K562 (cell line): ENCODE measurements at regions not wholly inside any gene's neighbourhood (a gene's known extent, or its start where the extent isn't known, plus 50 kb on each side); places are given as distances from the start of the nearest gene placed in this dataset.

Experiments
- ATAC-seq: fragments of 200-7000 bp; cut with Tn5 transposase; 3 replicates; pipeline ENCODE4 v1.9.1; 2020; ENCODE audit warnings: moderate library complexity
- BruUV-seq: library from RNA; stranded (reverse); fragments of 400-500 nt; replicated peaks from 2 replicates; lab custom pipeline; 2021; lab: Mats Ljungman, UMichigan
- CTCF ChIA-PET: fragments of 300-600 bp; formaldehyde crosslinking; extraction: SDS; loops from one replicate; lab custom pipeline; 2021; ENCODE audit warnings: low intra/inter-chr PET ratio; lab: Yijun Ruan, JAX
- POLR2A ChIA-PET: fragments of 300-600, 350-650 bp; sonication (Branson Sonifier 250); formaldehyde crosslinking; extraction: SDS; loops from one replicate; lab custom pipeline; 2021; ENCODE audit warnings: antibody characterized with exemption, inconsistent platforms; lab: Yijun Ruan, JAX
- DNase-seq, 4 experiments: peaks; one replicate each; pipeline versions ENCODE4 v3.0.0 to v3.0.0-alpha.2; 2011 to 2018; ENCODE audit warnings: low spot score in 3 of 4, mixed read lengths in 3 of 4; ENCODE audit errors: extremely low read depth in 1 of 4
- FAIRE-seq: peaks from 2 replicates; lab custom pipeline; 2011; peaks lifted over from hg19 to GRCh38; lab: Jason Lieb, UNC
- H2AFZ ChIP-seq: 2 replicates; pipeline ENCODE4 v1.6.0; 2011; ENCODE audit warnings: low read depth, low read length, control low read depth, inconsistent platforms
- H3K27ac ChIP-seq: fragments of 200-600 bp; 3 replicates; pipeline ENCODE4 v1.8.0; 2011; ENCODE audit warnings: low read depth, mild to moderate bottlenecking, control low read depth, inconsistent platforms, low read length, moderate library complexity, mixed read lengths; ENCODE audit errors: extremely low read depth
- H3K27me3 ChIP-seq, 2 experiments: fragments of 300-600 bp in 1 of 2; 2 replicates in 1 of 2; 3 replicates in 1 of 2; pipeline versions ENCODE4 v1.6.0 to v1.8.0; 2011; ENCODE audit warnings: inconsistent platforms in 2 of 2, low read length in 2 of 2, mild to moderate bottlenecking in 1 of 2, mixed read lengths in 1 of 2, moderate library complexity in 1 of 2; ENCODE audit not compliant: control insufficient read depth in 2 of 2, insufficient read depth in 2 of 2
- H3K36me3 ChIP-seq: fragments of 300-600 bp; 3 replicates; pipeline ENCODE4 v1.8.0; 2011; ENCODE audit warnings: mild to moderate bottlenecking, low read length, inconsistent platforms; ENCODE audit not compliant: control insufficient read depth, insufficient read depth
- H3K4me1 ChIP-seq, 2 experiments: fragments of 200-600 bp in 1 of 2; replicated peaks in 1 of 2; 2 replicates in 1 of 2; 3 replicates in 1 of 2; pipeline versions ENCODE4 v1.5.1 to v1.8.0; 2011; ENCODE audit warnings: inconsistent platforms in 2 of 2, low read length in 2 of 2, mild to moderate bottlenecking in 1 of 2, mixed read lengths in 1 of 2, moderate library complexity in 1 of 2; ENCODE audit not compliant: control insufficient read depth in 2 of 2, insufficient read depth in 2 of 2
- H3K4me2 ChIP-seq: 2 replicates; pipeline ENCODE4 v1.6.1; 2011; ENCODE audit warnings: low read length, control low read depth, inconsistent platforms, mixed read lengths; ENCODE audit not compliant: insufficient read depth
- H3K4me3 ChIP-seq: fragments of 200-600 bp; sonication (generic), shearing (Covaris generic); 2 replicates; pipeline ENCODE4 v1.5.1; 2016; ENCODE audit warnings: control low read depth, inconsistent platforms
- H3K79me2 ChIP-seq: fragments of 200-600 bp; 3 replicates; pipeline ENCODE4 v1.8.0; 2011; ENCODE audit warnings: low read length, inconsistent platforms; ENCODE audit not compliant: control insufficient read depth, insufficient read depth
- H3K9ac ChIP-seq, 2 experiments: 2 replicates each; pipeline versions ENCODE4 v1.6.0 to v1.6.1; 2011; ENCODE audit warnings: low read depth in 2 of 2, low read length in 2 of 2, control low read depth in 1 of 2, inconsistent platforms in 1 of 2, mild to moderate bottlenecking in 1 of 2, mixed read lengths in 1 of 2; ENCODE audit not compliant: insufficient read depth in 1 of 2
- H3K9me1 ChIP-seq: one replicate; pipeline ENCODE4 v1.6.0; 2011; ENCODE audit warnings: inconsistent platforms, mild to moderate bottlenecking, low read length, moderate library complexity; ENCODE audit not compliant: control insufficient read depth, insufficient read depth
- H3K9me3 ChIP-seq: replicated peaks from 2 replicates; pipeline ENCODE4 v1.5.1; 2011; ENCODE audit warnings: low read depth, low read length, inconsistent platforms; ENCODE audit not compliant: control insufficient read depth, insufficient read depth
- H4K20me1 ChIP-seq: replicated peaks from 2 replicates; pipeline ENCODE4 v1.6.1; 2011; ENCODE audit warnings: low read length, inconsistent platforms, mixed read lengths; ENCODE audit not compliant: control insufficient read depth, insufficient read depth
- BRF1 ChIP-seq: IDR thresholded peaks from 3 replicates; pipeline ENCODE4 v1.6.1; 2011; ENCODE audit warnings: borderline replicate concordance, mild to moderate bottlenecking; ENCODE audit not compliant: insufficient read length; ENCODE audit errors: extremely low read depth
- CAMTA2 ChIP-seq: fragments of 250-450 bp; sonication (Bioruptor Pico); conservative IDR thresholded peaks from 2 replicates; pipeline ENCODE4 v1.5.1; 2022
- E4F1 ChIP-seq: fragments of 250-450 bp; sonication (Bioruptor Pico); IDR thresholded peaks from 2 replicates; pipeline ENCODE4 v1.5.0; 2021; ENCODE audit warnings: mild to moderate bottlenecking, borderline replicate concordance
- EHMT2 ChIP-seq: fragments of 450-650 bp; IDR thresholded peaks from 2 replicates; pipeline ENCODE4 v1.6.1; 2018; ENCODE audit warnings: antibody characterized with exemption
- GABPA ChIP-seq: fragments of 200-800 bp; sonication (Bioruptor generic); conservative IDR thresholded peaks from 2 replicates; pipeline ENCODE4 v1.6.1; 2016; ENCODE audit warnings: low read depth, missing genetic modification characterization, missing compliant biosample characterization
- KAT2B ChIP-seq: IDR thresholded peaks from one replicate; pipeline ENCODE4 v1.6.1; 2012; ENCODE audit warnings: low read depth, mild to moderate bottlenecking, control low read depth, inconsistent platforms, low read length, moderate library complexity
- MYBL2 ChIP-seq, 2 experiments: fragments of 450-650 bp in 1 of 2; sonication (generic) in 1 of 2; formaldehyde crosslinking in 1 of 2; IDR thresholded peaks; 2 replicates each; pipeline versions ENCODE4 v1.6.1 to v1.8.1; 2017 to 2022; ENCODE audit warnings: borderline replicate concordance in 1 of 2, inconsistent platforms in 1 of 2, low read depth in 1 of 2, mild to moderate bottlenecking in 1 of 2, missing genetic modification reagents in 1 of 2, moderate library complexity in 1 of 2
- NCOA2 ChIP-seq, 2 experiments: fragments of 450-650 bp; IDR thresholded peaks; 2 replicates each; pipeline ENCODE4 v1.6.1; 2018; ENCODE audit warnings: mild to moderate bottlenecking in 2 of 2, moderate library complexity in 1 of 2; ENCODE audit not compliant: partially characterized antibody in 2 of 2
- NR2C2 ChIP-seq, 2 experiments: fragments of 200-800 bp in 1 of 2; sonication (Bioruptor generic) in 1 of 2; sonication (generic) in 1 of 2; formaldehyde crosslinking in 1 of 2; IDR thresholded peaks; 2 replicates each; pipeline versions ENCODE4 v1.6.1 to v1.8.0; 2016 to 2022; ENCODE audit warnings: mild to moderate bottlenecking in 1 of 2, missing compliant biosample characterization in 1 of 2, missing genetic modification characterization in 1 of 2, missing genetic modification reagents in 1 of 2
- PURB ChIP-seq: sonication (generic); formaldehyde crosslinking; IDR thresholded peaks from 2 replicates; pipeline ENCODE4 v1.9.0; 2021; ENCODE audit warnings: low read depth, mild to moderate bottlenecking, missing genetic modification reagents
- SP2 ChIP-seq: IDR thresholded peaks from 2 replicates; pipeline ENCODE4 v1.6.1; 2011; ENCODE audit warnings: mild to moderate bottlenecking, low read depth, low read length, moderate library complexity; ENCODE audit not compliant: poor library complexity, severe bottlenecking; ENCODE audit errors: extremely low read depth
- TBL1XR1 ChIP-seq, 2 experiments: IDR thresholded peaks; 2 replicates each; pipeline ENCODE4 v1.6.1; 2012; ENCODE audit warnings: improper control_type of control experiment in 2 of 2, low read length in 2 of 2, mild to moderate bottlenecking in 1 of 2
- ZKSCAN8 ChIP-seq: fragments of 200-800 bp; sonication (Bioruptor generic); IDR thresholded peaks from 2 replicates; pipeline ENCODE4 v1.6.1; 2016; ENCODE audit warnings: missing genetic modification characterization, missing compliant biosample characterization
- ZNF184 ChIP-seq: sonication (generic); formaldehyde crosslinking; IDR thresholded peaks from 2 replicates; pipeline ENCODE4 v1.5.0; 2020; ENCODE audit warnings: missing genetic modification reagents
- WGBS: fragments of 100-300 bp; shearing (Covaris generic); methylation state at CpG from one replicate; pipeline ENCODE4 v1.1.6; 2016; ENCODE audit warnings: low coverage, mixed read lengths; ENCODE audit not compliant: insufficient coverage; ENCODE audit errors: missing lambda C conversion rate; 5-methylcytosine and 5-hydroxymethylcytosine counted together
- in situ Hi-C: fragments of 300-500 bp; cut with MboI; formaldehyde crosslinking; loops from 4 replicates; pipeline ENCODE4 v1.15.0; 2018; ENCODE audit warnings: inconsistent platforms, mixed read lengths
- intact Hi-C: fragments of 100-400 bp; cut with micrococcal nuclease; formaldehyde crosslinking; loops from 2 replicates; pipeline ENCODE4 v1.14.2; 2022
- TF ChIP-seq, protein P1 (sequence below): fragments of 150-350 bp; IDR thresholded peaks from 2 replicates; pipeline ENCODE4 v1.6.1; 2014; ENCODE audit warnings: low read depth, mild to moderate bottlenecking, low read length, borderline replicate concordance
- TF ChIP-seq, protein P2 (sequence below): sonication (generic); formaldehyde crosslinking; IDR thresholded peaks from 2 replicates; pipeline ENCODE4 v1.8.1; 2022; ENCODE audit warnings: missing genetic modification reagents

- ATAC-seq (no peak), FAIRE-seq (no peak), DNase-seq (no peak)
- no peak overlapping the region for H3K4me2 ChIP-seq
- BruUV-seq: no TSS peak
- H3K9me1 ChIP-seq: no peaks in the 10 kb centered on the region
- H3K9me3 ChIP-seq: no peaks in the 10 kb centered on the region
- no peak overlapping the region for H2AFZ ChIP-seq
- H3K79me2 ChIP-seq: no peaks in the 10 kb centered on the region
- WGBS: 3% methylated on average over 3 of the region's 3 CpGs
- no peak overlapping the region for H3K9ac ChIP-seq
- H3K27me3 ChIP-seq: no peaks in the 10 kb centered on the region
- in situ Hi-C loops: no loop called here
- H3K36me3 ChIP-seq: no peaks in the 10 kb centered on the region
- intact Hi-C loops: no loop called here
- H3K4me3 ChIP-seq: no peak overlapping the region
- ChIA-PET POLR2A (no interaction called here), CTCF (no interaction called here)
- no peak overlapping the region for H3K27ac ChIP-seq
- H3K4me1 ChIP-seq: no peaks in the 10 kb centered on the region
- no peaks in the 10 kb centered on the region for H4K20me1 ChIP-seq
- no peak for TF ChIP-seq NCOA2 (IDR thresholded peaks at IDR 0.05; ENCODE audit: partially characterized antibody in 2 of 2)
- no peak for TF ChIP-seq BRF1
- no peak for TF ChIP-seq E4F1 (CRISPR knock-in tag)
- no peak for TF ChIP-seq ZNF184 (CRISPR knock-in tag)
- no peak for TF ChIP-seq SP2
- no peak for TF ChIP-seq PURB (CRISPR knock-in tag)
- TF ChIP-seq KAT2B: no peak
- TF ChIP-seq GABPA (tag): no peak
- TF ChIP-seq NR2C2 (CRISPR knock-in tag; IDR thresholded peaks at IDR 0.05): no peak
- no peak for TF ChIP-seq NR2C2 (tag; IDR thresholded peaks at IDR 0.05)
- no peak for TF ChIP-seq TBL1XR1 (IDR thresholded peaks at IDR 0.05; ENCODE audit: low read length in 2 of 2)
- TF ChIP-seq ZKSCAN8: no peak
- no peak for TF ChIP-seq MYBL2 (IDR thresholded peaks at IDR 0.05; ENCODE audit: low read depth)
- TF ChIP-seq MYBL2 (CRISPR knock-in tag; IDR thresholded peaks at IDR 0.05; ENCODE audit: borderline replicate concordance): no peak
- TF ChIP-seq, protein P1, sequence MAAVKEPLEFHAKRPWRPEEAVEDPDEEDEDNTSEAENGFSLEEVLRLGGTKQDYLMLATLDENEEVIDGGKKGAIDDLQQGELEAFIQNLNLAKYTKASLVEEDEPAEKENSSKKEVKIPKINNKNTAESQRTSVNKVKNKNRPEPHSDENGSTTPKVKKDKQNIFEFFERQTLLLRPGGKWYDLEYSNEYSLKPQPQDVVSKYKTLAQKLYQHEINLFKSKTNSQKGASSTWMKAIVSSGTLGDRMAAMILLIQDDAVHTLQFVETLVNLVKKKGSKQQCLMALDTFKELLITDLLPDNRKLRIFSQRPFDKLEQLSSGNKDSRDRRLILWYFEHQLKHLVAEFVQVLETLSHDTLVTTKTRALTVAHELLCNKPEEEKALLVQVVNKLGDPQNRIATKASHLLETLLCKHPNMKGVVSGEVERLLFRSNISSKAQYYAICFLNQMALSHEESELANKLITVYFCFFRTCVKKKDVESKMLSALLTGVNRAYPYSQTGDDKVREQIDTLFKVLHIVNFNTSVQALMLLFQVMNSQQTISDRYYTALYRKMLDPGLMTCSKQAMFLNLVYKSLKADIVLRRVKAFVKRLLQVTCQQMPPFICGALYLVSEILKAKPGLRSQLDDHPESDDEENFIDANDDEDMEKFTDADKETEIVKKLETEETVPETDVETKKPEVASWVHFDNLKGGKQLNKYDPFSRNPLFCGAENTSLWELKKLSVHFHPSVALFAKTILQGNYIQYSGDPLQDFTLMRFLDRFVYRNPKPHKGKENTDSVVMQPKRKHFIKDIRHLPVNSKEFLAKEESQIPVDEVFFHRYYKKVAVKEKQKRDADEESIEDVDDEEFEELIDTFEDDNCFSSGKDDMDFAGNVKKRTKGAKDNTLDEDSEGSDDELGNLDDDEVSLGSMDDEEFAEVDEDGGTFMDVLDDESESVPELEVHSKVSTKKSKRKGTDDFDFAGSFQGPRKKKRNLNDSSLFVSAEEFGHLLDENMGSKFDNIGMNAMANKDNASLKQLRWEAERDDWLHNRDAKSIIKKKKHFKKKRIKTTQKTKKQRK: no peak
- no peak for TF ChIP-seq CAMTA2 (CRISPR knock-in tag)
- TF ChIP-seq, protein P2, sequence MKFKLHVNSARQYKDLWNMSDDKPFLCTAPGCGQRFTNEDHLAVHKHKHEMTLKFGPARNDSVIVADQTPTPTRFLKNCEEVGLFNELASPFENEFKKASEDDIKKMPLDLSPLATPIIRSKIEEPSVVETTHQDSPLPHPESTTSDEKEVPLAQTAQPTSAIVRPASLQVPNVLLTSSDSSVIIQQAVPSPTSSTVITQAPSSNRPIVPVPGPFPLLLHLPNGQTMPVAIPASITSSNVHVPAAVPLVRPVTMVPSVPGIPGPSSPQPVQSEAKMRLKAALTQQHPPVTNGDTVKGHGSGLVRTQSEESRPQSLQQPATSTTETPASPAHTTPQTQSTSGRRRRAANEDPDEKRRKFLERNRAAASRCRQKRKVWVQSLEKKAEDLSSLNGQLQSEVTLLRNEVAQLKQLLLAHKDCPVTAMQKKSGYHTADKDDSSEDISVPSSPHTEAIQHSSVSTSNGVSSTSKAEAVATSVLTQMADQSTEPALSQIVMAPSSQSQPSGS (CRISPR knock-in tag): no peak
- TF ChIP-seq EHMT2: no peak
Observed at GRCh38 chr10:55989188-55989587, 371.9 kb downstream of the ZWINT start.
